Activated CD4-positive, alpha-beta T cell treated with anti-CD3 and anti-CD28 coated beads, Interleukin-2, Interleukin-4, amounts not matched to agents 100 ng/mL and 50 ng/mL, durations not matched to agents 16 hours and 8 hours (primary cell): ENCODE measurements at regions not wholly inside any gene's neighbourhood (a gene's known extent, or its start where the extent isn't known, plus 50 kb on each side); places are given as distances from the start of the nearest gene placed in this dataset.
"Not testable (repeated sequence)": the region's sequence is repeated elsewhere in the genome, so short reads cannot be mapped to it uniquely, and the experiment has no call there.

Experiments
- DNase-seq: peaks from one replicate; pipeline ENCODE4 v3.0.0-alpha.2; 2020; ENCODE audit warnings: low spot score

- DNase-seq: no peak
Measured at GRCh38 chr3:150128126-150128525, 157.4 kb upstream of the PFN2 start.

- no peak for DNase-seq
Measured at GRCh38 chr3:150127011-150127490, 156.4 kb upstream of the PFN2 start.

DNA sequence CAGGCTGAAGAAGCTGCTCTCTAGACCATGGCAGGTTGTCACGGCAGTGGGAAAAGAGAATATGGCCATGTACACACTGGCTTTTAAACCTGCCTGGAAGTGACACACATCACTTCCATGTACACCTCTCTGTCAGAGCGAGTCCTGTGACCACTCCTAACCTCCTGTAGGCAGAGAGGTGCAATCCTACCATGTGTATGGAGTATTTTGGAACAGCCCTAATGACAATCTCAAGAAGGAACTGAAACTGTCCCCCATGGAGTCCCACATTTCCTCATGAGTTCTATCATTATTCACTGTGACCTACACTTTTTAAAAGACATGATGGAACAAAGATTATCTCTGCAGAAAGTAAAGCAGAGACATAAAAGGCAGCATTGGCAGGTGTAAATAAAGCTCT, 153.4 kb upstream of the PFN2 start:
- DNase-seq: no peak

- not testable (repeated sequence) for DNase-seq
Measured at GRCh38 chr3:150123249-150123648, 152.6 kb upstream of the PFN2 start.

- DNase-seq: no peak
Measured at GRCh38 chr3:150118219-150118618, 147.5 kb upstream of the PFN2 start.

GRCh38 chr3:150117076-150117475, 146.4 kb upstream of the PFN2 start:
- DNase-seq: no peak

DNA sequence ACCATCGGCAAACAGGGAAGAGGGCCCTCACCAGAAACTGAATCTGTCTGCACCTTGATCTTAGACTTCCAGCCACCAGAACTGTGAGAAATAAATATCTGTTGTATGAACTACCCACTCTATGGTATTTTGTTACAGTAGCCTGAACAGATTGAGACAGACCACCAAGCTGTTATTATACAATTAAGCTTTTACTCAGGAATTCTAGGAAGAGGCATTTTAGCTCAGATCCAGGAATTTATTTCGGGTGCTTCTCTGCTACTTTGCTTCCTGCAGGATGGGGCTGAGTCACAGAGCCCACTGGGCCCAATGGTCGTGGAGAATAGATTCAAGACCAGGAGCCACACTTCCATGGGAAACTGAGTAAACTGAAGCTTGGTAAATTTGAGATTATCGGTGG, 145.5 kb upstream of the PFN2 start:
- no peak for DNase-seq

DNA sequence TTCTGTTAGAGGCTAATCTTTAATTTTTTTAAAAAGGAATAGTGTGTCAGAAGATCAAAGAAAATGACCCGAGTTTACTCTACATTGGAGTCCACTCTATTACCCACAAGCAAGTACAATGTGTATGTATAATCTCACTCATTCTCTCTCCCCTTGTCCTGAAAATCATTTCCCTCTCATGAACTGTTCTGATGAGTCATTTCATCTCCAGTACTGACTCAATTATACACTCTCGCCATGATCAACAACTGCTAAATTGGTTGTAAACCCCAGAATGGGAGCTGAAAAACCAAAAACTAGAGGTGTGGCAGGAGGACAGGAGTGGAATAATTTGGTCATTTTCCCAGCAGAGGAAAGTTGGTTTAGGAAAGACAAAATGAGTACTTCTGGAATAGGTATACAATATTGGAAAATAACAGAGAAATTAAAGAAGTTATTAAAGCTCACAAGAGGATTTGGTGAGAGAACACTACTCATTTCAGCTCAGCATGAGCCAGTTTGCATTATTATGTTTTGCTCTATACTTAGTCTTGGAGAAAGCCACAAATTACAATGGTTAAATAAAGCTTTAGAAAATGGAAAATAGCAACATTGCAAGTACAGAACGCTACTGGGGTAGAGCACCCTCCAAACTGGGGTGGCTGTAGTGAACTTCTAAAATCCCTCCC, 144.3 kb upstream of the PFN2 start:
- DNase-seq: peak; percentile 77

DNA sequence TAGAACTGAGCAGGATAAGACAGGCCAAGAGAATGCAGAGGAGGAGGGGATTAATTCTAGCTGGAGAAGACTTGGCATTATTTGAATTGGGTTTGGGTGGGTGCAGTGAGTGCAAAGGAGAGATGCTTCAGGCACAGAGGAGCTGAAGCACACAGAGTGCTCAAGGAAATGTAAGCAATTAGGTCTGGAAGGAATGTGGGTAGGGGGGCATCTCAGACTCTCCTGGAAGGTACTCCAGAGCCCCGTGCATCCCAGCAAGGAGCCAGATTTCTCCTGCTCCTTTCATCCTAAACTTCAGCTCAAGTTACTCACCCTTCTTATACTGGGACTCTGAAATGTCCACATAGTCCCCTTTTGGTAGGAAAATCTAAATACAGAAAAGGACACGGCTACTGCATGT, 143.6 kb upstream of the PFN2 start:
- no peak for DNase-seq

GRCh38 chr3:150110097-150110496, 139.4 kb upstream of the PFN2 start:
- DNase-seq: no peak

DNA sequence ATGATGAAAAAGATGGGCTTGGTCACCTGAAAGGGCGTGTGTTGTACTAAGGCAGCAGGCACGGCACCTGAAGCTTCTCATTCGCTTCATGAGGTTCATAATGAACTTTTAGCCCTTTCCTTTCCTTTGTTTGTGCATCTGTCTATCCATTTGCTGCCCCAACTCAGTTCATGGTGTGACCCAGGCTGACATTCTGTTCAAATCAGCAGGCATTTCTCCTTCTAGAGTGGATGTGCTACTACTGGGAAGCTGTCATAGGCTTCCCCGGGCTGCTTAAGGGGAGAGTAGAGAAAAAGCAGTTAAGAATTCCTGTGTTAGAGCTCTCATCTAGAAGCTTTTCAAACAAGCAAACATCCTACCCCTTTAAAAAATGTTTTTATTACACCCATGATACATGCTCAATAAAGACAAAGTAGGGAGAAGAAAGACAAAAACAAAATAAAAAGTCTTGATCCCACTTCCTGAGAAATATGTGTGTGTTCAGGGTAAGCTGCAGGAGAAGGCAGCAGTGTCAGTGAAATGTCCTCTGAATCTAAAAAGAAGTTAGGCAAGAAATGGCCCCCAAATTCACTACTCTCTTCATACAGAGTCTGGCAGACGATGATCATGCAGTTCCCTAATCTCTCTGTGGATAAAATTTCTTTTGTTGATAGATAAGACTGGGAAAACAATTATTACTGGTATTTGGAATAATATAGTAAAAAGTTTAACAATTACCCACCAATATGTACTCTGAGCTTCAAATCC, 136.9 kb upstream of the PFN2 start:
- no peak for DNase-seq

DNA sequence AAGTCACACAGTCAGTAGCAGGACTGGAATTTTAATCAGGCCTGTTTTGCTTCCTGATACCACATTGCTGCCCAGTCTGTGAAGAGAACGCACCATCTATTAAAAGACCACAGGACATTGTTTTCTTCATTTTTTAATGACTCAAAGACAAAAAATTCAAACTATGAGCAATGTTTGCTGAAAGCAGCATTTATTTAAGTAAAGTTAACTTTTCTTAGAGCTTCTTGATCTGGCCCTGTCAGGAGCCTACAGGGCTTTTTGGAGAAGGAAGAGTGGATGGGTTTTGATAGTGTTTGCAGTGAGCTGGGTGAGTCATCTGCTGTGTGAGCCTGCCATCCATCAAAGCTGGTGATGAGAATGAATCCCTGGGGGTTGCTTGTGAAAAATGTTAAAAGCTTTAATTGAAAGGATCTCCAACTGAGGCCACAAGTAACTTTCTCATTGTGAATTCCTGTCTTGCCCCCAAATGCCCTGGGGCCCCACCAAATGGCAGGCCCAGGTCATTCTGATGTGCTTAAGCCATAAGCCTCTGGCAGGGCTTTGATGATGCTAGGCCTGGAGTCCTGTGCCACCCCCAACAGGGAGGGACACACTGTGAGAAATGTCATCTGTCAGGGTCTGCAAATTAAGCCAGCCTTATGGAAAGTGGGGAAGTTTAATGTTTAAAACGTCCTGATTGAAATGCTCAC, 136.2 kb upstream of the PFN2 start:
- DNase-seq: no peak

DNA sequence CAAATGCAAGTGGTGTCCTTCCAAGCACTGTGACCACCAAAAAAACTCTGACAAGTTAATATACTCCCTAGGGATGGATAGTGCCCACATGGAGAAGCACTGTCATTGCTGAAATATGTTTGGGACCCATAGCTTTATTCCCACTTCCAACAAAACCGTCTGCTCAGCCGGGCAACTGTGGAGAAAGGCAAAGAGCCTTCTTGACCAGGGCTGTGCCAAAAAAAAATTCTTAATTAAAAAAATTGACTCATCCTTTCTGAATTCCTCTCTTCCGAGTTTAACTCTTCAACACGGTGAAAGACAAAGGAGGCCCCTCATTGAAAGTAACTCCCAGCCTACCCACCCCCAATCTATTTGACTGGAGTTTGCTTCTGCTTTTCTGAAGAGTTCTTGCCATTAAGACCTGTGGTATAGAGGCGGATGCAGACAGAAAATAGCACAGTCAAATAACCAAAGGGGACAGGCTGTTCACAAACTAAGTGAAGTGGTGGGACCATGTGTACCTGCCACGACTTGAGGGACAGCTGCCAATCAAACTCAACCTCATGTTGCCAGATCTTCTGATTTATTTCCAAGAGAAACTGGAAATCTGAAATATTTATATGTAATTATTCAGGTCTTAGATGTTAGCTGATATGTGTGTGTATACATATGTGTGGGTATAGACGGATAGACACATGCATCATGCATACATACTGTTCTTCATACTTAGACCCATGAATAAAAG, 135.4 kb upstream of the PFN2 start:
- DNase-seq: no peak

DNA sequence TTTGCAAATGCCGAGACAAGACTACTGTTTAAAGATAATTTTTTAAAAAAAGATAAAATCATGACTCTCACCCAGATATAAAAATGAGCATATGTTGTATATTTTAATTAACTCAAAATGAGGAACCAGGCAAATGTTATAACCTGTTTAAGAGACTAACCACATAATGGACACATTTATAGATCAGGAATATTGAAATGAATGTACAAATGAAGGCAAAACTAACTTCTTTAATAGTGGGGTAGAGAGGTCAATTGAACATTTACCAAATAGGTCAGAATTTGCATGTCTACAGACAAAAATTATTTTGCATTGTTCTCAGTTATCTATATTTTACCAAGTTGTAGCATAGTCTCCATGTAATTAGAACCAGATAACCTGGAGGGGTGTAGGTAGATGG, 134.3 kb upstream of the PFN2 start:
- DNase-seq: no peak

DNA sequence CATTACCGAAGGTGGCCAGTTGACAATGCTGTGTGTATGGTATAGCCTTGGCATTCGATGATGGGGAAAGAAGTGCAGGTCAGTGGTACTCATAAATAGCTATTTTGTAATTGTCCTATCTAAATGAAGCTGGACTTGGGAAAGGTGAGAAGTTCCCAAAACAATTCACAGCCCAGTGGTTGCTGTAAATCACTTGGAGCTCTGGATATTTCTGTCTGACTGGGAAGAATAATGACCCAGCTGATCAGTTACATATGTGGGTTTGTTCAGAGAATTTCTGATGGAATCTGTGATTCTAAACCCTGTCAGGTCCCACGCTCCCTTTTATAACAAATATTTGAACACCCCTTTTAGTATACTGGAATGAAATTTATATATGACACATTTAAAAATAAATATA, 133.9 kb upstream of the PFN2 start:
- DNase-seq: no peak

GRCh38 chr3:150101016-150101415, 130.3 kb upstream of the PFN2 start:
- no peak for DNase-seq

DNA sequence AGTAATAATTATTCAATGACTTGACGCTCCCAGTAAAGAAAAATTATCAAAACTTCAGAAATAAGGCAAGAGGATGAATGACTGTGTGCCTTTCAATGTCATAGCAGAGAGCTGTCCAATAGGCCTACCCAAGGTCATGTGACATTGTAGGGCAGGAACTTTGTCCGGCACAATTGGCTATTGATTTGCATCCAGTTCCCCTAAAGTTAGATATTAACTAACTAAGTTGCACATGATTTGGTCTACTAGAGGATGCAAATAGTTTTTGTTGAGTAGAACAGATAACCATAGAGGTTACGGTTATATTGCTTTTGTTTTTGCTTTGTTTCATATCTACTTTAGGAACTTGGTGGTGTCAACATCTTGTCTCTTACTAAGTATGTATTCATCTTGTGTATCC, 127.9 kb upstream of the PFN2 start:
- DNase-seq: no peak

DNA sequence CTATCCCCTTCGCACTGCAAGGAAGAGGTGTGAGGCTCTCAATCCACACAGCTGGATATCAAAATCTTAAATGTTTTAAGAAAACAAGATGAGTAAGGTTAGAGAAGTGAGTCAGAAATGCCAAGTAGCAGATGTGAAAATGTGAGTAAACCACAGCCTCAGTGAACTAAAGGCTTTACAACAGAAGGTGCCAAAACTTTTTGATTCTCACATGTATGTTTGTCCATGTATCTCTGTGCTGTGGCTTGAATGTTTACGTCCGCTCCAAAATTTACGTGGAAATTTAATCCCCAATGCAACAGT, 126.8 kb upstream of the PFN2 start:
- peak; percentile 48 for DNase-seq

- DNase-seq: no peak
Measured at GRCh38 chr3:150096700-150097587, 126.2 kb upstream of the PFN2 start.

GRCh38 chr3:150094150-150094933, 123.6 kb upstream of the PFN2 start:
- DNase-seq: no peak

- no peak for DNase-seq
Measured at GRCh38 chr3:150091626-150092025, 120.9 kb upstream of the PFN2 start.
